ENCODE measurements at regions not wholly inside any gene's neighbourhood (a gene's known extent, or its start where the extent isn't known, plus 50 kb on each side); places are given as distances from the start of the nearest gene placed in this dataset.
"Not testable (repeated sequence)": the region's sequence is repeated elsewhere in the genome, so short reads cannot be mapped to it uniquely, and the experiment has no call there.

DNA sequence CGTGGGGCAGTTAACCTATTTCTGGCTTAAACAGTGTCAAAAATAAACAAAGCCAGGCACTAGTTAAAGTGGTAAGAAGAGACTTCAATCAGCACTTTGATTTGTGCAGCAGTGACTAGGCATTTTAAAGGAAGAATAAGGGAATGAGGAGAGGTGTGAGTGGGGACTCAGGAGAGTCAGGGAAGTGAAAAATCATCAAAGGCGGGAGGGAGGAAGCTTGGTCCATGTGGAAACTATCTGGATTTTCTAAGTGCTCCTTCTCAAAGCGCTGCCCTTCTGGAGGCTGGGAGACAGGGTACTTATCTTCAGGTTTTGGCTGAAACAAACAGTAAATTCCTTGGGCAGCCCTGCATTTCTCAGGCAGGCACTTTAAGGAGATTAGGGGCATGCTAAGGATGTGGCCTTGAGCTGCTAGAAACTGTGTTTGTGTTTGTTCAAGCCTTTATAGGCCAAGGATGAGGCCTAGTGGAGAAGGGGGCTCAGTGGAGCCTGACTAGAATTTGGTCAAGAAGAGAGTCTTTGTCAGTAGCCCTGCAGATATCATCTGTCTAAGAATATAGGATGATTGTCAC lies 486.5 kb downstream of the SIPA1L2 start:
- no peak for DNase-seq (ENCODE audit: low spot score)
- no peak for FAIRE-seq

DNA sequence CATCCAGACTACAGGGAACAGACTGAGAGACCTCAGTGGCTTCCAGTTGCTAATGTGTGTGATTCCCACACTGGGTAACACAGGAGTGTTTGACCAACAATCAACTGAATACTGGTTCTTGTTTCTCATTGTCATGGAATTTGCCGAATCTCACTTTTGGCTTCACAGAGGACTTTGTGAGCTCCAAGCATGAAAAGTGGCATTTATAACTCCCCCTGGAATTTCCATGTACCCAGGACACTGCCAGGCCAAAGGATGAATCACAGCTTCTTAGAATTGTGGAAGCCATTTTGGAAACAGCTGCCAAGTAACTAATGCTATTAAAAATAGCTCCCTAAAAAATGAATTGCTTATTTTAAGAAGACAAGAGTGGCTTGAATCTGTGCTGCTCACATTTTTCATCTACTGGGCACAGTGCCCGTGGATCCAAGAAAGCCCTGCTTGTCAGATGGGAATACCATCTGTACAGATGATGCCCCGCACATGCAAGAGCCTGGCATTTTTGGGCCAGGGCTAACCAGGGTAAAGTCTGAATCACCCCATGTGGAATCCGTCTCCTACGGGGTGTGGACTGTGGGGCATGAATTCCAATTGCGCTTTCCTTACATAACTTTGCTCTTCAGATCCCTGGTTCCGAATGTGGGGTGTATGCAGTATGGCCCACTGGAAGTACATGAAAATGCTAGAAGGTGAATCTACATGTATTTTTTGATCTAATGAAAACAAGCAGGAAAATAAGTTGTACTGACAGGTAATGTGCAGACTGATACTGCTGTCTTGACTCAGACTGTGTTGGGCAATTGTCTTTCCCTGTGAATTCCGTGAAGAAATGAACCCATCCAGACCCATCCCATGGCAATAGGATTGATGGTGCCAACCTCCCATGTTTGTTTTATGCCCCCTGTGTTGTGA lies 487.3 kb downstream of the SIPA1L2 start:
- DNase-seq (ENCODE audit: low spot score) (peak; percentile 73), FAIRE-seq (peak; percentile 58)

DNA sequence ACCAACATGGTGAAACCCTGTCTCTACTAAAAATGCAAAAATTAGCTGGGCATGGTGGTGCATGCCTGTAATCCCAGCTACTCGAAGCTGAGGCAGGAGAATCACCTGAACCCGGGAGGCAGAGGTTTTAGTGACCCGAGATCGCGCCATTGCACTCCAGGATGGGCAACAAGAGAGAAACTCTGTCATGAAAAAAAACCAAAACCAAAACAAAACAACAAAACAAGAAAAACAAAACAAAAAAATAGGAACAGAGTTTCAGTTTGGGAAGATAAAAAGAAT lies 488.8 kb downstream of the SIPA1L2 start:
- FAIRE-seq; DNase-seq (ENCODE audit: low spot score): not testable (repeated sequence)

DNA sequence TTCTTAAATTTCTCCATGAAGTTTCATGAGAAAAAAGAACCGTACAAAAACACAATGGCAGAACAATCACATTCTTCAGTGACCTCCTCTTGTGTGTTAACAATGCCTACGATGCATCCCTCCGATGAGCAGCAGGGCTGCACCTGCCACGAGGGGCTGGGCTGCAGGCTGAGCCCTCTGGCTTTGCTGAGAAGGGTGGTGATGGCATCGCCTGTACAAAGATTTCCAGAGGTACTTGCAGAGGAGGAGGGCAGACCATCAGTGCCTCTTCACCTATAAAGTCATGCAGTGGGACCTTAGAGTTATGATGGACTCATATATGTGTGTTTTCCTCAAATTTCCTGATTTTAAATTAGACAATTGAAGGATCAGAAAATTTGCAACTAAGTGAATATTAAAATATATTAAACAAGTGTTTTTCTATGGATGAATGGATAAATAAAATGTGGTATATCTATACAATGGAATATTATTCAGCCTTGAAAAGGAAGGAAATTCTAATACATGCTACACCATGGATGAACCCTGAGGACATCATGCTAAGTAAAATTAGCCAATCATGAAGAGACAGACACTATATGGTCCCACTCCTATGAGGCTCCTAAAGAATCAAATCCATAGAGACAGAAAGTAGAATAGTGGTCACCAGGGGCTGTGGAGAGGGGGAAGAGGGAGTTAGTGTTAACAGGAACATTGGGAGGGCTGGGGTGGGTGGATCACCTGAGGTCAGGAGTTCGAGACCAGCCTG lies 489.3 kb downstream of the SIPA1L2 start:
- DNase-seq (ENCODE audit: low spot score) (no peak), FAIRE-seq (no peak)

DNA sequence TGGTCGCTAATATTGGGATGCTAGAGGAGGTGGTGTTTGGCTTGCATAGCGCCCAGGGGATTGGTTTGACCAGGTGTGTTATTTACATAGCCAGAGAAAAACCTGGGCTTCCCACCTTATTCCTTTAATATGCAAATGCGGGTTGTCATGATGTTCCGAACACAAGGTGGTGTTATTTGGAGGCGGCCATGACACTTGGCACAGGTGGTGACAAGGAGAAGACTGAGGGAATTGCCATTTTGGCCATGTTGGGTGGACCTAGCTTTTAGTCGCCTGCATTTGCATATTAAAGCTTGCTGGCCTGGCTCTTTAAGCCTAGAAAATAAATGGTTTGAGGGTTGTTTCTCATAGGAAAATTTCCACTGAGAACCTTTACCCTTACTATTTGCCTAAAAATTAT lies 490.5 kb downstream of the SIPA1L2 start:
- FAIRE-seq = no peak

DNA sequence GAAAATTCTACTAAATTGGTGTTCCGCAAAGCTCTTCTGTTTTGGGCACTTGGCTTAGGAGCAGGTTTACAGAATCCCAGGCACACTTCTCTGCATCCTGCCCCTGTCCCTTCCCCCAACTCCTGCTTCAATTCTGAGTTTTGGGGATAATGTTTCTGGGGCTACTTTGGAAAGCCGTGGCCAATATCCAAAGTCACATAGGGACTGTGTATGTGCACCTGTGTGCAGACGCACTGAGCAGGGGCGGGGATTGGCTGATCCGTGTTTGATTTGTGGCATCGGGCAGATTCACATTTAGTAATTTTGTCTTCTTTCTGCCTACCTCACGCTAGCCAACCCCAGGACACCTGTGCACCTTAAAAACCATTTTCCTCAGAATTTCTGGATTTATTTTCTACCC lies 491.9 kb downstream of the SIPA1L2 start:
- FAIRE-seq (no peak), DNase-seq (ENCODE audit: low spot score) (no peak)

More for the DNA sequence above, 490.5 kb downstream of the SIPA1L2 start:
- no peak for DNase-seq (ENCODE audit: low spot score)

DNA sequence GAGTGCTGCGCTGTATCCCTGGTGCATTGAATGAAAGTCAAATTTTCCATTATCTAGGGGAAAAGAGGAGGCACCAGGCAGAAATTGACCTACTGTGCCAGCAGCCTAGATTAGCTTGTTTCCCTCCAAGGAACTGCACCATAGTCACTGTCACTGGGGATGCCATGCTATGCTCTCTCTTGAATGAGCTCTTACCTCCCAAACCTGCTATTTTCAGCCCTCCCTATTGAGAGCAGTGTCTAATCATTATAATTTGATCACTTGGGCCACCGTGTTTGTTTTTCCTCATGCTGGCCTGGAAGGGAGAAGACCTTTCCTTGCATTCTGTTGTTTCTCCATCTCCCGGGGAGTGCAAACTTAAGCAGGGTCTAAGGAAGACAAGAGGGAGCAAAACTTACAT lies 492.9 kb downstream of the SIPA1L2 start:
- FAIRE-seq (no peak), DNase-seq (ENCODE audit: low spot score) (no peak)

DNA sequence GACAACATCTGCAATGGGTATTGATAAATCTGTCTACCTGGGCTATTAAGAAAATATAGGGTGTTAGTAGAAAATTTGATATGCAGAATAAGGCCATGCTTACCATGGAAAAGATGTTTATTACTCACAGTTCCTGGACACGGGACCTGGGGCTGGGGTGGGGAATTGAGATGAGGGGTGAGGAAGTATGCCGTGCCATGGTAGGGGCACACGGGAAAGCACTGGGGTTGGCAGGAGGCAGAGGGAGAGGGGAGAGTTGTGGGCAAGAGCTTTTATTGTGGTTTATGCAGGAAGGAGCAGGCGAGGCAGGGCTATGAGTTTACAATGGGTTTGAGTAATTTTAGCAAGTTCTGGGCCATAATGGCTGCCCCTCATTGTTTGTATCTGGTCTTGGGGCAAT lies 493.8 kb downstream of the SIPA1L2 start:
- FAIRE-seq = no peak

DNA sequence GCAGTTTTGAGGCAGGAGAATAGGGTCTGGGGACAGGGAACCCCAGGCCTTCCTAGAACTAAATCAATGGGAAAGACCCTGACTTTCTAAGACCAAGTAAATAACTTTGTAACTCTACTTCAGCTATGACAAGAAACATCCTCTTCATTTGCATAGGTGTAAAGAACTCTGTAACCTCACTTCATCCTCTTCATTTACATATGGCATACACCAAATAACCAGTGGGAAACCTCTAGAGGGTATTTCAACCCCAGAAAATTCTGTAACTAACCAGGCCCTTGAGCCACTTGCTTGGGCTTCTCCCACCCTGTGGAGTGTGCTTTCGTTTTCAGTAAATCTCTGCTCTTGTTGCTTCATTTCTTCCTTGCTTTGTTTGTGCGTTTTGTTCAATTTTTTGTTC lies 495.6 kb downstream of the SIPA1L2 start:
- DNase-seq (ENCODE audit: low spot score) = no peak
- FAIRE-seq = no peak

More for the DNA sequence above, 493.8 kb downstream of the SIPA1L2 start:
- no peak for DNase-seq (ENCODE audit: low spot score)

DNA sequence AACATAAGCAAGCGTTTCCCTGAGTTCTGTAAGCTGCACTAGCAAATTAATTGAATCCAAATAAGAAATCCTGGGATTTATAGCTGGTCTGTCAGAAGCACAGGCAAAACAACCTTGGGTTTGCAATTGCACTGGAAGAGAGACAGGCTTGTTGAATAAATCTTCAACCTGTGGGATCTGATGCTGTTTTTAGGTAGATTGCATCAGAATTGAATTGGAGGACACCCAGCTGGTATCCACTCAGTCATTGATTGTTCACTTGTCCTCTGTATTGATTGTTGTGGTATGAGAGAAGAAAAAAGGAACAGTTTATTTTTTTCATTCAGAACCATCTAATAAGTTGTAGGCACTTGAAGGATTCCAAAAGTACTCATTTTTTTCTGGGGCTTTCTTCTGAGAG lies 497.4 kb downstream of the SIPA1L2 start:
- DNase-seq (ENCODE audit: low spot score) = no peak

DNA sequence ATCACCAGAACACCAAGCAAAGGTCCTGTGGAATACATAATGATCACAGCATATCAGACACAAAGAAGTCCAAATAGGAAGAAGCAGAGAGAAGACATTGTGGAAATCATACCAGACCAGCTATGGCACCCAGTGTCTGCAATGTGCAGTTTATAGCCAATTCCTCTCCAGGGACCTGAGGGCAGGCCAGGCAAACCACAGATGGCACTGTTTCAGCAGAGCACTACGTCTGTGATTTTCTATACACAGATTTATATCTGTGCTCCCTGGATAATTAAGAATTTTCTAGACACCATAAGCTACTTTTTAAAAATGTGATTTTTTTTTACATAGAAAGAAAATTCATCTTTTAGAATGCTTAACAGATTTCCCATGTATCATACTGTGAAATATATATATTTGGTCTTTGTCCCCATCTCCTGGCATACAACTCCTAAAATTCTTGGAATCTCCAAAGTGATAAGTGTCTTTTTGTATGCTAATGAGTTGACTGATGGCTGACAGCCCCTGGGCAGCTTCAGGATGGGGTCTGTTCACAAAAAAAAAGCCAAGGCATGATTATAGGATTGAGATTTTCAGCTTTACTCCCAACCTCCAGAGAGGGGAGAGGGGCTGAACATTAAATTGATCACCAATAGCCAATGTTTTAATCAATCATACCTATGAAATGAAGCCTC lies 498.1 kb downstream of the SIPA1L2 start:
- DNase-seq (ENCODE audit: low spot score) = no peak
- no peak for FAIRE-seq

More for the DNA sequence above, 497.4 kb downstream of the SIPA1L2 start:
- no peak for FAIRE-seq

DNA sequence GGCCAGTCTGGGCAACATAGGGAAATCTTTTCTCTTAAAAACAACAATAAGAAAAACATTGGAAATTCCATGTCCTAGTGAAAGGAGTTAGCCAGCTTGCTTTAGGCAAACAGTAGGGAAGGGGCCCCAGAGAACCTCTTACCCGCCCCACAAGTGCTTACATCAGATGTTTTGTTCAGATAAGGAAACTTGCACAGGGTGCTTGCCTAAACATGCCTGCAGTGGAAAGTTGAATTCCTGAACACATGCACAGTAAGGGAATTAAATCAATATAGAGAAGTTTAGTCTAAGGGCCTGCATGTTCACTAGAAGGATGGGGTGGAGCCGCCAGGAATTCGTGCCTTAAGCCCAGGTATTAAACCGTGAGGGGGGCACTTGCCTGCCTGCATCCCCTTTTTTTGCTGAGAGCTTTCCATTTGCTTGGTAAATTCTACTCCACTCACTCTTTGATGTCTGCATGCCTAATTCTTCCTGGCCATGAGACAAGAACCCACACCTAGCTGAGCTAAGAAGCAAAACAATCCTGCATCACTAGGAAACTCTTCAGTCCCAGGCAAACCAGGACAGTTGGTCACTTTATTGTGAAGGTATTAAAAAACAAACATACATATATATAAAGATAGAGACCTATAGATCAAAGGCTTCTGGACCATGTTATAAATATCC lies 499.0 kb downstream of the SIPA1L2 start:
- no peak for DNase-seq (ENCODE audit: low spot score)
- FAIRE-seq = no peak

DNA sequence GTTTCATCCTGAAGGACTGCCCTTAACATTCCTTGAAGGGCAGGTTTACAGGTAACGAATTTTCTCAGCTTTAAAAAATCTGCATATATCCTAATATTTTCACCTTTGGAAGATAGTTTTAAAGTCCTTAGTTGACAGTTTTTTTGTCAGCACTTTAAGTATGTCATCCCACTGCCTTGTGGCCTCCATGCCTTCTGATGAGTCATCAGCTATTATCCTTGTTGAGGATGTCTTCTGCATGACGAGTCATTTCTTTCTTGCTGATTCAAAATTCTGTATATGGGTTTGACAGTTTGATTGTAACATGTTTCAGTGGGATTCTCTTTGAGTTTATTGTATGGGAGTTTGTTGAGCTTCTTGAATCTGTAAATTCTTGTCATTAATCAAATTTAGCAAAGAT lies 500.6 kb downstream of the DISC1 start:
- peak; percentile 49 for DNase-seq (ENCODE audit: low spot score)
- FAIRE-seq = no peak

DNA sequence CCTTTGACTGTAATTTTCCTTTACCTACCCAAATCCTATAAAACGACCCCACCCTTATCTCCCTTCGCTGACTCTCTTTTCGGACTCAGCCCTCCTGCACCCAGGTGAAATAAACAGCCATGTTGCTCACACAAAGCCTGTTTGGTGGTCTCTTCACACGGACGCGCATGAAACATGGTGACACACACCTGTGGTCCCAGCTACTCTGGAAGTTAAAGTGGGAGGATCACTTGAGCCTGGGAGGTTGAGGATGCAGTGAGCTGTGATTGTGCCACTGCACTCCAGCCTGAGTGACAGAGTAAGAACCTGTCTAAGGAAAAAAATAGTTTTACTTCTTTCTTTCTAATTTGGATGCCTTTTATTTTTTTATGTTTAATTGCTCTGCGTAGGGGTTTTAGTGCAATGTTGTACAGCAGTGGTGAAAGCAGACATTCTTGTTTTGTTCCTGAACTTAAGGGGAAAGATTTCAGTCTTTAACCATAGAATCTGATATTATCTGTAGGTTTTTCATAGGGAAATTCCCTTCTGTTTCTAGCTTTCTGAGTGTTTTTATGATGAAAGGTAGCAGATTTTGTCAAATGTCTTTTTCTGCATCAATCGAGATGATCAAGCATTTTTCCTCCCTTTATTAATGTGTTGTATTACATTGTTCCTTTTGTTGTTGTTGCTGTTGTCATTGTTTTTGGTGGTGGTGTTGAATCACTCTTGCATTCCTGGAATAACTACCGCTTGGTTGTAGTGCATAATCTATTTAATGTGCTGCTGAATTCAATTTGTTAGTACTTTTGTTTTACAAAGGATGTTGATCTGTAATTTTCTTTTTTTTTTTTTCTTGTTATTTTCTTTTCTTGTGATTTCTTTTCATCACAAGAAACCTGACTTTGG lies 497.4 kb downstream of the DISC1 start:
- peak; percentile 8 for DNase-seq (ENCODE audit: low spot score)
- peak; percentile 23 for FAIRE-seq

DNA sequence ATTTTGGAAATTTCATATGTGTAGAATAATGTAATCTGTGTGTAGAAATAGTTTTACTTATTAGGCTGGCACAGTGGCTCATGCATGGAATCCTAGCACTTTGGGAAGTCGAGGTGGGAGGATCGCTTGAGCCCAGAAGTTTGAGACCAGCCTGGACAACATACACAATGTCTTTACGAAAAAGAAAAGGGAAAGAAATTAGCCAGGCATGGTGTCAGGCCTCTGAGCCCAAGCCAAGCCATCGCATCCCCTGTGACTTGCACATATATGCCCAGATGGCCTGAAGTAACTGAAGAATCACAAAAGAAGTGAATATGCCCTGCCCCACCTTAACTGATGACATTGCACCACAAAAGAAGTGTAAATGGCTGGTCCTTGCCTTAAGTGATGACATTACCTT lies 491.3 kb downstream of the DISC1 start:
- not testable (repeated sequence) for DNase-seq (ENCODE audit: low spot score); FAIRE-seq

DNA sequence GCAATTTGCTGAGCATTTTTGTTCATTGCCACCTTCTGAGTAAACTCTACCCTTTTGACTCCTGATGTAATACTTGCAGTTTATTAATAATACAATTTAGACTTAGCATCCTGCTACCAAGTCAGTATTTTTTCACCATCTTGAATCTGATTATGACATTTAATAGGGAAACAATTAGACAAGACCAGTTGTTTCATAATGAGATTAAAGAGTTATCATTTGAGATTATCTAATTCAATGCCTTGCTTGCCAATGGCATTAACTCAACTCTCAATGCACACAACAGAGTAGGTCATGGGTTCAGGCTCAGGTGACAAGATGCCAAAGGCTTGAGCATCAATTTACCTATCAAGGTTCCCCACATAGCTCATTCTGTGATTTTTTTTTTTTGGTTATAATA lies 488.4 kb downstream of the DISC1 start:
- no peak for FAIRE-seq
- no peak for DNase-seq (ENCODE audit: low spot score)

DNA sequence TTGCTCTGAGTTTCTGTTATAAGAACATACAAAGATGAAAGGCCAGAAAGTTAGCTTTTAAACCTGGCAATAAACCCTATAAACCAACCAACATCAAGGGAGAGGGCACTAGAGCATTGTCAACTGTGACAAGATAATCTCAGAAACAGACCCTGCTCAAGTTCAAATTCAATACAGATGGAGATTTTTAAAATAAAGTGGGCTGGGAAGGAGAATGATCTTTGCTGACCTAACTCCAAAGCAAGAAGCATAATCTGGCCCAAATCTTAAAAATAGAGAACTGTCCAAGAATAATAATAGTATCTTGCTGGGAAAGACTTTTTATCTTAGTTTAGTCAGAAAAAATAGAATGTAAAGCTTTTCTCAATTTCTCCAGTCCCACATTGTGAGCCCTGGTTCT lies 485.5 kb downstream of the DISC1 start:
- DNase-seq (ENCODE audit: low spot score) = no peak
- FAIRE-seq = no peak

DNA sequence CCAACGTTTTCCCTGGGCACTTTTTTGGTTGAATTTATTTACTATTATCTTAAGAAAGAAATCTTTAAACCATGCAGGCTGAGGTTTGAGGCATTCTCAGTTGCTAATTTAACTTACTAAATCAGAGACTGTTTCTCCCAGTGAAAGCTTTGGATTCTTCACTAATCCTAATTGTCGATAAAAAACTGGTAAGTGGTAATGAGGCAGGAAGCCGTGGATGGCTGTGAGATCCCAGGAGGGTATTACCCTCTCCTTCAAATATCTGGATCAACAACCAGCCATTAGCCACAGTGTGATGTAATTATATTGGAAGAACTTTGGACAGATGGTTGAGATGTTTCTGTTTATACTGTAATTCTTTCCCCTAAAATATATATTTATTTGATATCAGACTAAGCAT lies 485.0 kb downstream of the DISC1 start:
- DNase-seq (ENCODE audit: low spot score) (no peak), FAIRE-seq (no peak)

DNA sequence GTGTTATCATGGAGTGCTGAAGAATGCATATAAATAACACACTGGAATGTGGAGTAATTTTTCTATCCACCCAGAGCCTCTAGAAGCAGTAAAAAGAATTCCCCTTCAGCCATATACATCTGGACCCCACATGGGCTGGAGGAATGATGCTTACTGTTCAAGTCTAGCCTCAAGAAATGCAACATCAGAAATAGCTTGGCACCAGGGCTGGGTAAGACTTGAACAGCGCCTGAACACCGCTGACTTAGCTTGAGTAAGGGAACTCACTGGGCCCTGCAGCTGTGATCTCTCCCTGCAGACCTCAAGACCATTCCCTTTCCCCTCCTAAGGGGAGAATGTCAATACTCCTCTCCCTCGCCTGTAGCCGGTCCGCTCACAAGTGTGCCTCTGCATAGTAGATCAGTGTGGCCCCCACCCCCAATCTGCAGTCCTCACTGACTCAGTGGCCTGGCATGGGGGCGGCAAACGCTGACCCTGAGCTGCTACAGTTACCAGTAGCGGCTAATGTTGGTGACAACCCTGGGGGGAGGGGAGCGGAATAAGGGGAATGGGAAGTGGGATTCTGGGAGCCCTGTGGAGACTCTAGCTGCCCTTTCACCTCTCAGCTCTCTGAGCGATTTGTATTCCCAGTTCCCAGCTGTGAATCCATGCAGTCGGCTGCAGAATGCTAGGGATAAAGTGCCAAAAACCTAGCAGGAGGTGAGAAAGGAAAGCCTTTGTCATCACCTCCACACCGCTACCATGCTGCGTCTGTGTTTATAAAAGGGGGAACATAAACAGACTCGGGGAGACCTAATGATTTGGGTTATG lies 483.9 kb downstream of the DISC1 start:
- no peak for FAIRE-seq
- no peak for DNase-seq (ENCODE audit: low spot score)

All from urothelium cell line (cell line).